ENCODE measurements at regions not wholly inside any gene's neighbourhood (a gene's known extent, or its start where the extent isn't known, plus 50 kb on each side); places are given as distances from the start of the nearest gene placed in this dataset.

- peaks cover 44 to 56% of the 10 kb centered on the region in 2 donors for H3K4me1 ChIP-seq (ENCODE audit: control insufficient read depth in 1 of 2, insufficient read depth in 2 of 2, low read length in 2 of 2)
- peak; percentile 50 to 81 (median 57) for DNase-seq
- no peaks in the 10 kb centered on the region for H3K27me3 ChIP-seq (ENCODE audit: control insufficient read depth in 2 of 2, insufficient read depth in 2 of 2, low read length in 2 of 2)
- no peak overlapping the region for H3K9ac ChIP-seq (ENCODE audit: insufficient read depth, low read length, poor library complexity, severe bottlenecking)
- intact Hi-C loops (cut with micrococcal nuclease) = loop anchor here in 1 of 2 donors (5.0 kb wide), 1 partner anchor 78 kb away; no protein-coding TSS in a partner anchor
- H3K4me3 ChIP-seq (replicated peaks in 1 of 3; ENCODE audit: low read depth in 2 of 3, low read length in 3 of 3) = no peak overlapping the region
- no peaks in the 10 kb centered on the region for H3K79me2 ChIP-seq (ENCODE audit: insufficient read depth, low read length)
- no peaks in the 10 kb centered on the region for H3K36me3 ChIP-seq (replicated peaks in 1 of 2; ENCODE audit: control insufficient read depth in 1 of 2, insufficient read depth in 2 of 2, low read length in 2 of 2)
- H3K9me3 ChIP-seq (replicated peaks in 1 of 2; ENCODE audit: control insufficient read depth in 1 of 2, insufficient read depth in 1 of 2, low read length in 2 of 2) = no peaks in the 10 kb centered on the region
- no peak overlapping the region for H3K4me3 Mint-ChIP-seq
- H3K36me3 Mint-ChIP-seq = no peaks in the 10 kb centered on the region
- WGBS (ENCODE audit: insufficient coverage) = 0% methylated on average over 1 of the region's 1 CpG
- no peak for TF ChIP-seq CTCF (IDR thresholded peaks at IDR 0.05)
- no peak overlapping the region for H2AFZ ChIP-seq (ENCODE audit: insufficient read depth, low read depth, low read length, poor library complexity, severe bottlenecking)
- peak overlapping the region in 1 of 2 donors; percentile 70 for H3K27ac ChIP-seq (ENCODE audit: low read depth in 1 of 2, low read length in 2 of 2)
- no peak overlapping the region for H3K4me2 ChIP-seq (replicated peaks; ENCODE audit: extremely low read depth, low read length, poor library complexity, severe bottlenecking)
- H3K4me1 Mint-ChIP-seq = peaks cover 25% of the 10 kb centered on the region
- peak overlapping the region in 3 of 7 donors; percentile 20 to 81 (median 61) for H3K27ac Mint-ChIP-seq
- H3K27me3 Mint-ChIP-seq (ENCODE audit: low read depth in 3 of 3) = peaks cover 0 to 1% (median 0%) of the 10 kb centered on the region in 3 donors
- H3K9me3 Mint-ChIP-seq = peaks cover 0 to 3% (median 0%) of the 10 kb centered on the region in 7 donors
- no peaks in the 10 kb centered on the region for H4K20me1 ChIP-seq (ENCODE audit: insufficient read depth, low read length)
Measured at GRCh38 chr2:160574468-160575140, 81.0 kb upstream of the RBMS1 start.

GRCh38 chr2:160575368-160575767 lies 81.8 kb upstream of the RBMS1 start:
- Histone ChIP-seq H3K9ac (ENCODE audit: insufficient read depth, low read length, poor library complexity, severe bottlenecking) (no peak overlapping the region), H3K4me2 (replicated peaks; ENCODE audit: extremely low read depth, low read length, poor library complexity, severe bottlenecking) (no peak overlapping the region), H3K79me2 (ENCODE audit: insufficient read depth, low read length) (no peaks in the 10 kb centered on the region), H3K36me3 (replicated peaks in 1 of 2; ENCODE audit: control insufficient read depth in 1 of 2, insufficient read depth in 2 of 2, low read length in 2 of 2) (no peaks in the 10 kb centered on the region), H3K27ac (ENCODE audit: low read depth in 1 of 2, low read length in 2 of 2) (peak overlapping the region in 1 of 2 donors; percentile 70), H3K4me1 (ENCODE audit: control insufficient read depth in 1 of 2, insufficient read depth in 2 of 2, low read length in 2 of 2) (peaks cover 37 to 48% of the 10 kb centered on the region in 2 donors), H3K27me3 (ENCODE audit: control insufficient read depth in 2 of 2, insufficient read depth in 2 of 2, low read length in 2 of 2) (no peaks in the 10 kb centered on the region), H2AFZ (ENCODE audit: insufficient read depth, low read depth, low read length, poor library complexity, severe bottlenecking) (no peak overlapping the region), H3K9me3 (replicated peaks in 1 of 2; ENCODE audit: control insufficient read depth in 1 of 2, insufficient read depth in 1 of 2, low read length in 2 of 2) (no peaks in the 10 kb centered on the region), H4K20me1 (ENCODE audit: insufficient read depth, low read length) (no peaks in the 10 kb centered on the region), H3K4me3 (replicated peaks in 1 of 3; ENCODE audit: low read depth in 2 of 3, low read length in 3 of 3) (no peak overlapping the region)
- no peaks in the 10 kb centered on the region for H3K36me3 Mint-ChIP-seq
- no peak overlapping the region for H3K27ac Mint-ChIP-seq
- DNase-seq = peak in 2 of 3 donors; percentile 25 to 36
- peaks cover 0 to 3% (median 0%) of the 10 kb centered on the region in 7 donors for H3K9me3 Mint-ChIP-seq
- intact Hi-C loops (cut with micrococcal nuclease) = no loop called here
- H3K27me3 Mint-ChIP-seq (ENCODE audit: low read depth in 3 of 3) = peaks cover 0 to 1% (median 0%) of the 10 kb centered on the region in 3 donors
- no peak overlapping the region for H3K4me3 Mint-ChIP-seq
- no peak for TF ChIP-seq CTCF (IDR thresholded peaks at IDR 0.05)
- peaks cover 17% of the 10 kb centered on the region for H3K4me1 Mint-ChIP-seq

Data from CD14-positive monocyte (primary cell).